SU-DHL-6 (cell line): ENCODE measurements at regions not wholly inside any gene's neighbourhood (a gene's known extent, or its start where the extent isn't known, plus 50 kb on each side); places are given as distances from the start of the nearest gene placed in this dataset.

ENCODE experiments used
- H2AFZ ChIP-seq: fragments of 200-600 bp; sonication (generic); 2 replicates; pipeline ENCODE4 v1.6.1; 2014; ENCODE audit warnings: low read depth, mild to moderate bottlenecking, moderate library complexity, mixed read lengths, antibody characterized with exemption, low read length; ENCODE audit not compliant: severe bottlenecking
- H3F3A ChIP-seq: fragments of 200-600 bp; shearing (Covaris generic); 2 replicates; pipeline ENCODE4 v1.6.0; 2016; ENCODE audit warnings: antibody characterized with exemption, mild to moderate bottlenecking; ENCODE audit not compliant: insufficient read depth
- H3K27ac ChIP-seq: fragments of 200-600 bp; sonication (generic); 2 replicates; pipeline ENCODE4 v1.5.1; 2016; ENCODE audit warnings: low read depth, mild to moderate bottlenecking, low read length, moderate library complexity, mixed read lengths
- H3K27me3 ChIP-seq: fragments of 200-600 bp; sonication (generic), shearing (Covaris generic); 2 replicates; pipeline ENCODE4 v1.6.0; 2014; ENCODE audit warnings: mild to moderate bottlenecking, low read length
- H3K36me3 ChIP-seq: fragments of 200-600 bp; sonication (generic); 2 replicates; pipeline ENCODE4 v1.6.1; 2014; ENCODE audit warnings: mild to moderate bottlenecking, low read length, mixed read lengths
- H3K4me2 ChIP-seq: fragments of 300-600, 200-600 bp; shearing (Covaris generic), sonication (generic); 2 replicates; pipeline ENCODE4 v1.6.0; 2014; ENCODE audit warnings: low read length, low read depth, mild to moderate bottlenecking; ENCODE audit not compliant: poor library complexity, severe bottlenecking
- H3K4me3 ChIP-seq: fragments of 200-600 bp; sonication (generic); 2 replicates; pipeline ENCODE4 v1.5.1; 2014; ENCODE audit warnings: antibody characterized with exemption, low read length, mild to moderate bottlenecking, mixed read lengths; ENCODE audit not compliant: insufficient read depth, poor library complexity, severe bottlenecking
- H3K79me2 ChIP-seq: fragments of 200-600 bp; sonication (generic); 2 replicates; pipeline ENCODE4 v1.6.1; 2014; ENCODE audit warnings: mild to moderate bottlenecking, low read length, moderate library complexity; ENCODE audit not compliant: insufficient read depth
- H3K9ac ChIP-seq: fragments of 200-600 bp; sonication (generic); 2 replicates; pipeline ENCODE4 v1.7.0; 2014; ENCODE audit warnings: mild to moderate bottlenecking, low read length
- H3K9me2 ChIP-seq: fragments of 200-600 bp; sonication (generic); replicated peaks from 2 replicates; pipeline ENCODE4 v1.6.1; 2014; ENCODE audit warnings: low read length; ENCODE audit not compliant: insufficient read depth
- H3K9me3 ChIP-seq: fragments of 200-600 bp; sonication (generic); 2 replicates; pipeline ENCODE4 v1.6.1; 2014; ENCODE audit warnings: low read length, mixed read lengths; ENCODE audit not compliant: insufficient read depth
- H4K20me1 ChIP-seq: fragments of 200-600 bp; sonication (generic); 2 replicates; pipeline ENCODE4 v1.6.1; 2014; ENCODE audit warnings: low read depth, mild to moderate bottlenecking, antibody characterized with exemption, low read length, moderate library complexity, mixed read lengths
- EZH2phosphoT487 ChIP-seq: fragments of 200-600 bp; sonication (generic), shearing (Covaris generic); conservative IDR thresholded peaks from 2 replicates; pipeline ENCODE4 v1.6.1; 2018; ENCODE audit warnings: mild to moderate bottlenecking, antibody characterized with exemption, low read length, moderate library complexity, mixed read lengths
- TF ChIP-seq, protein P1 (sequence below): fragments of 200-600 bp; sonication (generic); IDR thresholded peaks from one replicate; pipeline ENCODE4 v1.5.1; 2017; ENCODE audit warnings: antibody characterized with exemption, mild to moderate bottlenecking, low read length, moderate library complexity; ENCODE audit not compliant: insufficient read depth, poor library complexity, severe bottlenecking

DNA sequence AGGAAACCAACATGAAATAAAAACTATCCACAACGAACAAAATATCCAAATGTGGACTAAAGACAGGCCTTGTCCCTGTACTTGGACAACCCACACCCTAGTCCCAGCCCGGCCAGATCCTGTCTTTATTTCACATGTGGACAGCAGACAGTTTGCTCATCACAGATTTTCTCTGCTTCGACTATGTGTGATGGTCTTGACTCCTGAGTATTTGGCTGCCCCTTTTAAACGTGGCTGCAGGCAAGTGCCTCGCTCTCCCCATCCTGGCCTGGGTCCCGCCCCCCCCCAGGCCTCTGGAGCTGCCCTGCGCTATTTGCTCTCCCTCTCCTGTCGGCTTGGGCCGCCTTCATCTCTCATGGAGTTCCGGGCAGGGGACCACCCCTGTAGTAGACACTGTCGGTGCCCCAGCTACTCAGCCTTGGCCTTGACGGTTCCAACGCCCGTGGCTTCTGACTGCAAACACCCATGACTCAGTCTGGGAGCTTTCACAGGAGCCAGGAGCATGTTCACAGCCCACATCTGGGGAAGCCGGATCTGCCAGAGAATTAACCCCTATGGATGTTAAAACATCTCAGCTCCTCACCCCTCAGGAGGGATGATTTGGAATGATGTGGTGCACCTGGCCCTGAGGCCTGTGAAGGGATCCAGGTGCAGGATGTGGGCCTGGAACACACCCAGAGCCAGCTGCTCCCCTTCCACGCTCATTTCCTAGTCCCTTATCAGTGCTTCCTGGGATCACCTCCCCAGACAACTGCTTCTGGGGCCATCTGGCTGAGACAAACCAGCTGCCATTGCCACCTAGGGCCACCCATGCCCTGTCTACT is 229.7 kb upstream of the RPL38 start:
- no peak overlapping the region for H2AFZ ChIP-seq
- no peak overlapping the region for H3K9ac ChIP-seq
- H4K20me1 ChIP-seq = no peaks in the 10 kb centered on the region
- H3K27ac ChIP-seq = no peak overlapping the region
- H3K9me2 ChIP-seq = no peaks in the 10 kb centered on the region
- no peaks in the 10 kb centered on the region for H3K79me2 ChIP-seq
- H3F3A ChIP-seq = no peaks in the 10 kb centered on the region
- no peaks in the 10 kb centered on the region for H3K9me3 ChIP-seq
- no peak for TF ChIP-seq EZH2phosphoT487
- TF ChIP-seq, protein P1, sequence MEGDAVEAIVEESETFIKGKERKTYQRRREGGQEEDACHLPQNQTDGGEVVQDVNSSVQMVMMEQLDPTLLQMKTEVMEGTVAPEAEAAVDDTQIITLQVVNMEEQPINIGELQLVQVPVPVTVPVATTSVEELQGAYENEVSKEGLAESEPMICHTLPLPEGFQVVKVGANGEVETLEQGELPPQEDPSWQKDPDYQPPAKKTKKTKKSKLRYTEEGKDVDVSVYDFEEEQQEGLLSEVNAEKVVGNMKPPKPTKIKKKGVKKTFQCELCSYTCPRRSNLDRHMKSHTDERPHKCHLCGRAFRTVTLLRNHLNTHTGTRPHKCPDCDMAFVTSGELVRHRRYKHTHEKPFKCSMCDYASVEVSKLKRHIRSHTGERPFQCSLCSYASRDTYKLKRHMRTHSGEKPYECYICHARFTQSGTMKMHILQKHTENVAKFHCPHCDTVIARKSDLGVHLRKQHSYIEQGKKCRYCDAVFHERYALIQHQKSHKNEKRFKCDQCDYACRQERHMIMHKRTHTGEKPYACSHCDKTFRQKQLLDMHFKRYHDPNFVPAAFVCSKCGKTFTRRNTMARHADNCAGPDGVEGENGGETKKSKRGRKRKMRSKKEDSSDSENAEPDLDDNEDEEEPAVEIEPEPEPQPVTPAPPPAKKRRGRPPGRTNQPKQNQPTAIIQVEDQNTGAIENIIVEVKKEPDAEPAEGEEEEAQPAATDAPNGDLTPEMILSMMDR = no peak
- no peaks in the 10 kb centered on the region for H3K27me3 ChIP-seq
- H3K4me2 ChIP-seq = no peak overlapping the region
- no peaks in the 10 kb centered on the region for H3K36me3 ChIP-seq
- H3K4me3 ChIP-seq = no peak overlapping the region

DNA sequence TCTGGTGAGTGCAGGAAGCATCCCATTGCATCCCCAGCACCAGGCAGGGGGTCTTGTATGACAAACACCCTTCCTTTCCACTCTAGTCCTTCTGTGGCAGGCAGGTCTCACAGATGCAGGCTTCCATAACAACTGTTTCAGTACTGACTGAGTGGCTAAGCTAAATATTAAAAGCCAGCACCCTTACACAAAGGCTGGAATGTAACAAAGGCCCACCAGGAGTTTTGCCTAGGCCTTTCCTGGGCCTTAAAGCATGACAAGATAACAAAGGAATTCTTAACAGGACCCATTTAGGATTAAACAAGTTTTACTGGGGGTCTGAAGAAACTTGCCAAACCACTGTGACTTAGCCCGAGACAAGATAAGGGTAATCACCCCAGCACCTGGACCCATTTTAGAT is 228.9 kb upstream of the RPL38 start:
- Histone ChIP-seq H3K9ac (no peak overlapping the region), H3K27me3 (no peaks in the 10 kb centered on the region)

DNA sequence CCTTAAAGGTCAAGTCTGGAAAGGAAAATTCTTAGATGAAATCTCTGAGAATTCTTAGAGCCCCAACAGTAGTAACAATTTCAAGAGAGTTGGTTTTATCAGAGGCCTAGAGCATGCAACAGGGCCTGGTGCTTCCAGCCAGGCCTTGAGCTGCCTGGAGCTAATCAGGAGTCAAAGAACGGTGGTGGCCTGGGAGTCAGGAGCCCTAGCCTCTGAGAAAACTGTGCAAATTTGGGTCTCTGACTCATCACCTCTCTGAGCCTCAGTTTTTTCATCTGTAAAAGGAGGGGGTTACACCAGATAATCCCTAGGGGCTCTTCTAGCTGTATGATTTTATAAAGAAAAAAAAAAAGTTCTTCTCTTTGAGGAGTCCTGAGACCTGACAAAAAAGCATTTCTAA is 227.3 kb upstream of the RPL38 start:
- H3K27ac ChIP-seq = no peak overlapping the region
- H3K79me2 ChIP-seq = no peaks in the 10 kb centered on the region
- H3K36me3 ChIP-seq = no peaks in the 10 kb centered on the region
- no peaks in the 10 kb centered on the region for H3K27me3 ChIP-seq
- no peaks in the 10 kb centered on the region for H4K20me1 ChIP-seq
- H3K9ac ChIP-seq = no peak overlapping the region
- no peak overlapping the region for H3K4me2 ChIP-seq
- H3K9me2 ChIP-seq = no peaks in the 10 kb centered on the region
- no peak overlapping the region for H3K4me3 ChIP-seq
- TF ChIP-seq EZH2phosphoT487 = no peak
- TF ChIP-seq, protein P1 = no peak
- H2AFZ ChIP-seq = no peak overlapping the region
- no peaks in the 10 kb centered on the region for H3F3A ChIP-seq
- H3K9me3 ChIP-seq = no peaks in the 10 kb centered on the region

More for the DNA sequence above, 228.9 kb upstream of the RPL38 start:
- no peaks in the 10 kb centered on the region for H4K20me1 ChIP-seq
- TF ChIP-seq EZH2phosphoT487 = no peak
- TF ChIP-seq, protein P1 = no peak
- H3K79me2 ChIP-seq = no peaks in the 10 kb centered on the region
- no peaks in the 10 kb centered on the region for H3K9me2 ChIP-seq
- no peak overlapping the region for H3K4me2 ChIP-seq
- no peaks in the 10 kb centered on the region for H3K36me3 ChIP-seq
- no peak overlapping the region for H3K4me3 ChIP-seq
- H3K9me3 ChIP-seq = no peaks in the 10 kb centered on the region
- no peak overlapping the region for H3K27ac ChIP-seq
- H3F3A ChIP-seq = no peaks in the 10 kb centered on the region
- no peak overlapping the region for H2AFZ ChIP-seq
